ENCODE measurements at regions not wholly inside any gene's neighbourhood (a gene's known extent, or its start where the extent isn't known, plus 50 kb on each side); places are given as distances from the start of the nearest gene placed in this dataset.

DNA sequence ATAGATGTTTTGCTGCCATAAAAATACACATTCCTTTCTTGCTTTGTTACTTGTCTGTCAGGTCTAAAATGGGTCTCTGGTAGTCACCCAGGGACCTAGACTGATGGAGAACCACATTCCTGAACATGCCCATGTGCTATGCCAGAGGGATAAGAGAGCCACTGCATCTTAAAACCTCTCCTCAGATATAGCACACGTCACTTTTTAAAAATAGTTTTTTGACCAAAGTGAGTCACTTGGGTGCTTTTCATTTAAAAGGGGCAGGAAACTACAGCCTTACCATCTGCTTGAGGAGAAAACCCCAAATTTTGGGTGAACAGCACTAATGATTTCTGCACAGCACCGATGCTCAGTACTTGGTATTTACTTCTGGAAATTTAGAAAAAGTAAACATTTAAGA is 197.8 kb downstream of the OGFRL1 start:
- Histone ChIP-seq H4K20me1 (ENCODE audit: control insufficient read depth, insufficient read depth, low read length, poor library complexity, severe bottlenecking) (no peaks in the 10 kb centered on the region), H3K4me3 (ENCODE audit: control extremely low read depth in 1 of 5, extremely low read depth in 1 of 5, insufficient read depth in 1 of 5, low read depth in 2 of 5, low read length in 4 of 5) (no peak overlapping the region), H3K9ac (ENCODE audit: low read length) (no peak overlapping the region), H3K4me1 (ENCODE audit: control insufficient read depth in 2 of 2, insufficient read depth in 2 of 2, low read length in 2 of 2) (peaks cover 6 to 7% of the 10 kb centered on the region in 2 donors), H3K79me2 (ENCODE audit: control insufficient read depth, insufficient read depth, low read length) (no peaks in the 10 kb centered on the region), H3K27ac (ENCODE audit: low read length in 2 of 2) (no peak overlapping the region), H3K27me3 (replicated peaks in 1 of 4; ENCODE audit: control extremely low read depth in 1 of 4, control insufficient read depth in 3 of 4, insufficient read depth in 4 of 4, low read length in 3 of 4) (no peaks in the 10 kb centered on the region), H2AFZ (ENCODE audit: insufficient read depth, low read depth, low read length, poor library complexity, severe bottlenecking) (no peak overlapping the region), H3K9me3 (ENCODE audit: control extremely low read depth in 1 of 3, control insufficient read depth in 2 of 3, insufficient read depth in 1 of 3, low read length in 2 of 3) (no peaks in the 10 kb centered on the region), H3K36me3 (replicated peaks in 1 of 2; ENCODE audit: control extremely low read depth in 1 of 2, control insufficient read depth in 1 of 2, extremely low read depth in 1 of 2, insufficient read depth in 2 of 2, low read length in 1 of 2) (no peaks in the 10 kb centered on the region), H3K4me2 (replicated peaks; ENCODE audit: low read depth, low read length, poor library complexity, severe bottlenecking) (no peak overlapping the region)
- intact Hi-C loops (cut with micrococcal nuclease) = no loop called here
- POLR2A ChIA-PET = no interaction called here
- ATAC-seq (ENCODE audit: low read depth) (no peak), DNase-seq (no peak)
- CTCF ChIA-PET = interaction anchor here (1.5 kb wide), 1 partner anchor 12 kb away, joined by 4 read pairs; no protein-coding TSS in a partner anchor
- H3K27me3 Mint-ChIP-seq = no peaks in the 10 kb centered on the region
- WGBS (ENCODE audit: insufficient coverage) = no CpG with 5 or more reads among the region's 2 CpGs
- no peak overlapping the region for H3K27ac Mint-ChIP-seq
- H3K4me3 Mint-ChIP-seq = no peak overlapping the region
- no peaks in the 10 kb centered on the region for H3K9me3 Mint-ChIP-seq (ENCODE audit: insufficient read depth)
- H3K4me1 Mint-ChIP-seq = peaks cover 13% of the 10 kb centered on the region
- TF ChIP-seq CTCF (IDR thresholded peaks at IDR 0.05) = no peak
- no peak for TF ChIP-seq EZH2 (IDR thresholded peaks at IDR 0.05; ENCODE audit: borderline replicate concordance, insufficient read depth, low read depth, low read length, poor library complexity, severe bottlenecking)

DNA sequence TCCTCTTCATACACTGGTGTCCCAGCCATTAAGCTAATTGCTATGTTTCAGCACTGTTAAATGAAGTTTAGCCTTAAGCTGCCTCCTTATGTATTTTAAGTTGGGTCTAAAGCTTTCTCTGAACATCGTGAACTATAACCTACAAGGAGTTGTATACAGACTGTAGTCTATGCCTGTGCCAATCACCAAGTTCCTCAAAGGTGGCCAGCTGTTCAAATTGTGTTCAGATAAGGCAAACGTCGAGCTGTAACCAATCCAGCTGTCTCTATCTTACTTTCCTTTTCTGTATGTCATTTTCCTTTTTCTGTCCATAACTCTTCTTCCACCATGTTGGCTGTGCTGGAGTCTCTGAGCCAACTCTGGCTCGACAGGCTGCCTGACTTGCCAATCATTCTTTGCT is 199.6 kb downstream of the OGFRL1 start:
- no peaks in the 10 kb centered on the region for H3K27me3 ChIP-seq (replicated peaks in 1 of 4; ENCODE audit: control extremely low read depth in 1 of 4, control insufficient read depth in 3 of 4, insufficient read depth in 4 of 4, low read length in 3 of 4)
- no peak overlapping the region for H3K4me3 Mint-ChIP-seq
- ChIA-PET POLR2A (no interaction called here), CTCF (interaction anchor here (1.5 to 1.6 kb wide), 2 partner anchors 11 to 21 kb away, joined by 4 to 5 read pairs; no protein-coding TSS in a partner anchor)
- H3K27me3 Mint-ChIP-seq = no peaks in the 10 kb centered on the region
- H2AFZ ChIP-seq (ENCODE audit: insufficient read depth, low read depth, low read length, poor library complexity, severe bottlenecking) = peak overlapping the region; percentile 34
- intact Hi-C loops (cut with micrococcal nuclease) = no loop called here
- peaks cover 6 to 7% of the 10 kb centered on the region in 2 donors for H3K4me1 ChIP-seq (ENCODE audit: control insufficient read depth in 2 of 2, insufficient read depth in 2 of 2, low read length in 2 of 2)
- H3K79me2 ChIP-seq (ENCODE audit: control insufficient read depth, insufficient read depth, low read length) = no peaks in the 10 kb centered on the region
- DNase-seq = no peak
- H3K9ac ChIP-seq (ENCODE audit: low read length) = no peak overlapping the region
- peaks cover 13% of the 10 kb centered on the region for H3K4me1 Mint-ChIP-seq
- H4K20me1 ChIP-seq (ENCODE audit: control insufficient read depth, insufficient read depth, low read length, poor library complexity, severe bottlenecking) = no peaks in the 10 kb centered on the region
- H3K4me2 ChIP-seq (replicated peaks; ENCODE audit: low read depth, low read length, poor library complexity, severe bottlenecking) = no peak overlapping the region
- ATAC-seq (ENCODE audit: low read depth) = peak; percentile 41
- H3K27ac ChIP-seq (ENCODE audit: low read length in 2 of 2) = no peak overlapping the region
- no peaks in the 10 kb centered on the region for H3K9me3 Mint-ChIP-seq (ENCODE audit: insufficient read depth)
- TF ChIP-seq CTCF (IDR thresholded peaks at IDR 0.05) (no peak), EZH2 (IDR thresholded peaks at IDR 0.05; ENCODE audit: borderline replicate concordance, insufficient read depth, low read depth, low read length, poor library complexity, severe bottlenecking) (no peak)
- H3K27ac Mint-ChIP-seq = no peak overlapping the region
- H3K36me3 ChIP-seq (replicated peaks in 1 of 2; ENCODE audit: control extremely low read depth in 1 of 2, control insufficient read depth in 1 of 2, extremely low read depth in 1 of 2, insufficient read depth in 2 of 2, low read length in 1 of 2) = no peaks in the 10 kb centered on the region
- no peaks in the 10 kb centered on the region for H3K9me3 ChIP-seq (ENCODE audit: control extremely low read depth in 1 of 3, control insufficient read depth in 2 of 3, insufficient read depth in 1 of 3, low read length in 2 of 3)
- 10% methylated on average over 3 of the region's 4 CpGs for WGBS (ENCODE audit: insufficient coverage)
- no peak overlapping the region for H3K4me3 ChIP-seq (ENCODE audit: control extremely low read depth in 1 of 5, extremely low read depth in 1 of 5, insufficient read depth in 1 of 5, low read depth in 2 of 5, low read length in 4 of 5)
